ENCODE measurements at regions not wholly inside any gene's neighbourhood (a gene's known extent, or its start where the extent isn't known, plus 50 kb on each side); places are given as distances from the start of the nearest gene placed in this dataset.

DNA sequence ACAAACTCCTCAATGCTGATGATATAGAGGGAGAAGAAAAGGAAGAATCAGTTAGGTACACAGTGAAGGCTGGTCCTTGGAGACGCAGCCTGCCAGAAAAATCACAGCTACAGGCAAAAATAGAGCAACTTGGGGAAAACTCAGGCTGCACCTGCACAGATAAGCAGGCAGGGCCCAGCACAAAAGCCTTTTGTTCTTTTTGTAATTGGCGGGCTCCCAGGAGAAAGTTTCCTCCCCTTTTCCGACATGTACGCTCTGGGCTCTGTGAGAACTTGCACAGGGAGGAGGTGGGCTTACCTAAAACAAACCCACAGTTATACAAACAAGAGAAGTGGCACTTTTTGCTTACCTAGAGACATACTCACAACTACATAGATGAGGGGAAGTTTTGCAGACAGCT lies 813.4 kb upstream of the EPHA6 start:
- DNase-seq: no peak

GRCh38 chr3:96007650-96008195 lies 806.7 kb upstream of the EPHA6 start:
- no peak for DNase-seq

- DNase-seq: no peak
Measured at GRCh38 chr3:96012939-96013338, 801.5 kb upstream of the EPHA6 start.

GRCh38 chr3:96017556-96017955 lies 796.8 kb upstream of the EPHA6 start:
- DNase-seq: peak in 1 of 14 donors; percentile 4

- no peak for DNase-seq
Measured at GRCh38 chr3:96022676-96023075, 791.7 kb upstream of the EPHA6 start.

DNA sequence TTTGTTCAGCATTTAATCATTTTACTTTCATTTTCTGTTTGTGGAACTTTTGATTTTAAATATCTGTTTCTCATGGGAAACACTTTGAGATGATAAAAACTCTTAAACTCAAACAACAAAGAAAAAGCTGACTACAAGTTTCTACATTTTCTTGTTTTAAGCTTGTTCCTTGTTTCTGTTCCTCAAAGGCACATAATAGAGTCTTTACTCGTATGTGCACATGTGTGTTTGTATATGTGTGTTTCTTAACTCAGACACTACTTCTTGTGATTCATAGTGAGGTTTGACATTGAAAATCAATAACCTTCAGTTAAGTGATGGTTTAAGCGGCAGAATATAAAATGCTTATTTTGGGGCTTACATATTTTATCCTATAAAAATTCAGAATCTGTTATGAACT lies 786.7 kb upstream of the EPHA6 start:
- no peak for DNase-seq

DNA sequence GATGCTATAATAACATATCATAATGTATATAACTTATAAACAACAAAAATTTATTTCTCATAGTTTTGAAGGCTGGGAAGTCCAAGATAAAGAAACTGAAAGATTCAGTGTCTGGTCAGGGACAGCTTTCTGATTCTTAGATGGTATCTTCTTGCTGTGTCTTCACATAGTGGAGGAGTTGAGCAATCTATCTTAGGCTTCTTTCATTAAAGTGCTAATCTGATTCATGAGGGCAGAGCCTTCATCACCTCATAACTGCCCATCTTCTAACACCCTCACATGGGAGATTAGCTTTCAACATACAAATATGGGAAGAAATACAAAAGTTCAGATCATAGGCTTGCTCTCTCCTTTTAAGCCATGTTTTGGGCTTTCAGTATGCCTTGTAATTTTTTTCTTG lies 774.8 kb upstream of the EPHA6 start:
- DNase-seq: no peak

GRCh38 chr3:96059301-96059700 lies 755.1 kb upstream of the EPHA6 start:
- DNase-seq: no peak

GRCh38 chr3:96069065-96069464 lies 745.3 kb upstream of the EPHA6 start:
- DNase-seq: no peak

DNA sequence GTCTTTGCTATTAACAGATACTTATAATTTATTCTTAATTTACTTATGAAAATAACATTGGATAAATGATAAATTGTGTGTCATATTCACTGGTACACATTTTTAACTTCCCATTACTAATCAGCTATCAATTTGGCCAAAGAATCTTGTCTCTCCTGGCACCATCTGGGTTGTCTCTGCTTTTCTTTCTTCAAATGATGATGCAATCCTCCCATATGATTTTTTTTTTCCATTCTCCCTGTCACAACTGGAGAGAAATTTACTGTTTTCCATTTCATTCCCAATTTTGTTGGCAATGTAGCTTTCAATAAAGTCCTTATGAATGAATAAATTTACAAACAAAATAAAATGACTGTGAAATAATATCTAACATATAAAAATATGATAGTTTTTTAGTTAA lies 743.7 kb upstream of the EPHA6 start:
- DNase-seq: no peak

DNA sequence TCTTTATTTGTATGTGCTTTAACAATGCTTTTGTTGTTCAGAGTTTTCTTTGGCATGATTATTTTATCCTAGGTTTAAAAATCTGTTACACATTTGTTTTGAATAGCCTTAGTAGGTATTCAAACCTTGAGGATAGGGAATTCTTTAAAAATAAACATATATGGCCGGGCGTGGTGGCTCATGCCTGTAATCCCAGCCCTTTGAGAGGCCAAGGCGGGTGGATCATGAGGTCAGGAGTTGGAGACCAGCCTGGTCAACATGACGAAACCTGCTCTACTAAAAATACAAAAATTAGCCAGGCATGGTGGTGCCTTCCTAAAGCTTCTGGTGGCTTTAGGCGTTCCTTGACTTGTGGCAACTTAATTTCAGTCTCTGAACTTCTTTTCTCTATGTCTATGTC lies 743.3 kb upstream of the EPHA6 start:
- DNase-seq: no peak

GRCh38 chr3:96072226-96072625 lies 742.2 kb upstream of the EPHA6 start:
- DNase-seq: no peak

- DNase-seq: no peak
Measured at GRCh38 chr3:96083610-96084009, 730.8 kb upstream of the EPHA6 start.

GRCh38 chr3:96086018-96086417 lies 728.4 kb upstream of the EPHA6 start:
- no peak for DNase-seq

GRCh38 chr3:96101006-96101560 lies 713.3 kb upstream of the EPHA6 start:
- DNase-seq: no peak

DNA sequence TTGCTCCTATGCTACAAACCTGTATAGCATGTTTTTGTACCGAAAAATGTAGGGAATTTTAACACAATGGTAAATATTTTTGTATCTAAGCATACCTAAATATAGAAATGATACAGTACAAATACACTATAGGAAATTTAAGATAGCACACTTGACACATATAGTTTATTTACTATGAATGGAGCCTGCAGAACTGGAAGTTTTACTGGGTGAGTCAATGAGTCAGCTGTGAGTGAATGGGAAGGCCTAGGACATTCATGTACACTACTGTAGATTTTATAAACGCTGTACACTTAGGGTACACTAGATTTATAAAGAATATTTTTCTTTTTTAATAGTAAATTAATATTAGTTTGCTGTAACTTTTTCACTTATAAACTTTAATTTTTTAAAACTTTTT lies 707.7 kb upstream of the EPHA6 start:
- DNase-seq: no peak
